Kidney epithelial cell (primary cell): ENCODE measurements at regions not wholly inside any gene's neighbourhood (a gene's known extent, or its start where the extent isn't known, plus 50 kb on each side); places are given as distances from the start of the nearest gene placed in this dataset.

Experiments
- DNase-seq: peaks from one replicate; pipeline ENCODE4 v3.0.0-alpha.2; 2010; ENCODE audit warnings: low read depth
- H3K27me3 ChIP-seq: 2 replicates; pipeline ENCODE4 v1.6.0; 2011; ENCODE audit warnings: low read length; ENCODE audit not compliant: control insufficient read depth, insufficient read depth
- H3K36me3 ChIP-seq: 2 replicates; pipeline ENCODE4 v1.5.1; 2011; ENCODE audit warnings: low read length; ENCODE audit not compliant: control insufficient read depth, insufficient read depth
- H3K4me3 ChIP-seq: 2 replicates; pipeline ENCODE4 v1.5.1; 2011; ENCODE audit warnings: low read depth, mild to moderate bottlenecking, control low read depth, low read length
- CTCF ChIP-seq: IDR thresholded peaks from 2 replicates; pipeline ENCODE4 v1.5.1; 2011; ENCODE audit warnings: mild to moderate bottlenecking, moderate library complexity, low read length, control low read depth, inconsistent platforms; ENCODE audit not compliant: insufficient read depth, poor library complexity, severe bottlenecking

GRCh38 chr2:17235167-17235566, 283.1 kb downstream of the RAD51AP2 start:
- no peaks in the 10 kb centered on the region for H3K36me3 ChIP-seq
- H3K4me3 ChIP-seq, result no peak overlapping the region
- no peak for DNase-seq
- no peaks in the 10 kb centered on the region for H3K27me3 ChIP-seq
- no peak for TF ChIP-seq CTCF

GRCh38 chr2:17232776-17233556, 285.3 kb downstream of the RAD51AP2 start:
- Histone ChIP-seq H3K36me3 (no peaks in the 10 kb centered on the region), H3K27me3 (no peaks in the 10 kb centered on the region), H3K4me3 (no peak overlapping the region)
- no peak for TF ChIP-seq CTCF
- DNase-seq, result no peak

GRCh38 chr2:17231394-17231965, 286.8 kb downstream of the RAD51AP2 start:
- TF ChIP-seq CTCF, result no peak
- Histone ChIP-seq H3K36me3 (no peaks in the 10 kb centered on the region), H3K4me3 (no peak overlapping the region), H3K27me3 (no peaks in the 10 kb centered on the region)
- DNase-seq, result no peak

- TF ChIP-seq CTCF, result no peak
- no peak for DNase-seq
Observed at GRCh38 chr2:17229414-17229813, 288.8 kb downstream of the RAD51AP2 start.

GRCh38 chr2:17228461-17228860, 289.8 kb downstream of the RAD51AP2 start:
- Histone ChIP-seq H3K4me3 (no peak overlapping the region), H3K36me3 (no peaks in the 10 kb centered on the region), H3K27me3 (no peaks in the 10 kb centered on the region)
- DNase-seq, result no peak
- no peak for TF ChIP-seq CTCF

More at GRCh38 chr2:17229414-17229813, 288.8 kb downstream of the RAD51AP2 start:
- no peaks in the 10 kb centered on the region for H3K27me3 ChIP-seq
- no peaks in the 10 kb centered on the region for H3K36me3 ChIP-seq
- H3K4me3 ChIP-seq, result no peak overlapping the region

- no peak for TF ChIP-seq CTCF
- no peak overlapping the region for H3K4me3 ChIP-seq
- H3K27me3 ChIP-seq, result no peaks in the 10 kb centered on the region
- H3K36me3 ChIP-seq, result no peaks in the 10 kb centered on the region
- DNase-seq, result no peak
Observed at GRCh38 chr2:17227856-17228255, 290.4 kb downstream of the RAD51AP2 start.
